Inflammatory macrophage treated with lipopolysaccharide for 4 hours (primary cell): ENCODE measurements at regions not wholly inside any gene's neighbourhood (a gene's known extent, or its start where the extent isn't known, plus 50 kb on each side); places are given as distances from the start of the nearest gene placed in this dataset.
"Not testable (repeated sequence)": the region's sequence is repeated elsewhere in the genome, so short reads cannot be mapped to it uniquely, and the experiment has no call there.

ENCODE experiments used
- DNase-seq: peaks from one replicate; pipeline ENCODE4 v3.0.0-alpha.2; 2020

GRCh38 chr1:60913708-60914107 is 168.7 kb upstream of the NFIA start:
- not testable (repeated sequence) for DNase-seq

- DNase-seq = no peak
These were observed 169.3 kb upstream of the NFIA start for GRCh38 chr1:60913039-60913438.

- DNase-seq = no peak
These were observed 170.2 kb upstream of the NFIA start for GRCh38 chr1:60911966-60912697.

DNA sequence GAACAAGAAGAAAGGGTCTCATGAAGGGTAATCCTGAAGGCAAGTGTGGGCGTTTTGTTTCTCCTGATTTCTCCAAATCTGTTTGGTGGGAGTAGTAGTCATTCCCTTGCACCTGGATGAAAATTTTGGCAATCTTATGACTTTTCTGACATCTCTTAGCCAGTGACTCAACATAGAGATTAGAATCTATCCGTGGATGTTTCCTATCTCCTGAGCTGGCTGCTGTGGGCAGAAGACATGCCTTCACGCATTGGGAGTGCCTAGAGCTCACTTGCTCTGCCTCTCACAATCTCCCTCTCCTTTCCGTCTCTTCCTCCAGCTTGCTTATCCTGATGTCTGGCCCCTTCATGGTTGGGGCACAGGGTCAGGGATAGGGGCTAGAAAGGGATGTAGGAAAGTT is 174.2 kb upstream of the NFIA start:
- no peak for DNase-seq

DNA sequence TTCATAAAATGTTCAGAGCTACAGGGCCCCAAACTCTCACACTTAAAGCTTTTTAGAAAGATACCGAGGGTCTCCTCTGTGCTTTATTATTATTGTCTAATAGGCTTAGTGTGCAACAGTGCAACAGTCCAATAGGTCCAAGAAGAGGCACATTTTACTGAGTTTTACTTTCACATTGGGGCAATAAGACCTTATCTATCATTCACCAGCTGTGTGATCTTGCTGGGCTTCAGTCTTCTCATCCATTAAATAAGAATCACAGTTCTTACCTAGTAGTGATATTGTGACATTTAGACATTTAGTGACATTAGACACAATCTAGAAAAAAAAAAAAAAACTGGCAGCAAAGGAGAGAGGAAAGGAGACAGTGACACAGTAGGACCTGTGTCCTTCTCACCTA is 175.8 kb upstream of the NFIA start:
- no peak for DNase-seq

DNA sequence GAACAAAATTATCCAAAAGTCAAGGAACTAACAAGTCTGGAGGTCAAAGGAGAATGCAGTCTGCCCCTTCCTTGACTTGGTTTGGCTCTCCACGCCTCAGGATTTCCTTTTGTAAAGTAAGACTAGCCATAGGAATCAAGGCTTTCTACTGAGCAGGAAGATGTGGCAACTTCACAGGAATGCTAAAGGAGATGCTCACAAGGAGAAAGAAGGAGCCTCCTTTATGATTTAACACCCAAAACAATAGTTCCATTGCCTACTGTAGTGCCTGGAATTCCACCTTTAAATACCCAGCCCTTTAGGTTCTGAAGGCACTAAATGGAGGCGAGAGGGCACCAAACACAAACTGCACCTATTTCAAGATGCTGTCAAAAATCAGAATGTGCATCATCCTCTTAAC is 176.3 kb upstream of the NFIA start:
- no peak for DNase-seq

DNA sequence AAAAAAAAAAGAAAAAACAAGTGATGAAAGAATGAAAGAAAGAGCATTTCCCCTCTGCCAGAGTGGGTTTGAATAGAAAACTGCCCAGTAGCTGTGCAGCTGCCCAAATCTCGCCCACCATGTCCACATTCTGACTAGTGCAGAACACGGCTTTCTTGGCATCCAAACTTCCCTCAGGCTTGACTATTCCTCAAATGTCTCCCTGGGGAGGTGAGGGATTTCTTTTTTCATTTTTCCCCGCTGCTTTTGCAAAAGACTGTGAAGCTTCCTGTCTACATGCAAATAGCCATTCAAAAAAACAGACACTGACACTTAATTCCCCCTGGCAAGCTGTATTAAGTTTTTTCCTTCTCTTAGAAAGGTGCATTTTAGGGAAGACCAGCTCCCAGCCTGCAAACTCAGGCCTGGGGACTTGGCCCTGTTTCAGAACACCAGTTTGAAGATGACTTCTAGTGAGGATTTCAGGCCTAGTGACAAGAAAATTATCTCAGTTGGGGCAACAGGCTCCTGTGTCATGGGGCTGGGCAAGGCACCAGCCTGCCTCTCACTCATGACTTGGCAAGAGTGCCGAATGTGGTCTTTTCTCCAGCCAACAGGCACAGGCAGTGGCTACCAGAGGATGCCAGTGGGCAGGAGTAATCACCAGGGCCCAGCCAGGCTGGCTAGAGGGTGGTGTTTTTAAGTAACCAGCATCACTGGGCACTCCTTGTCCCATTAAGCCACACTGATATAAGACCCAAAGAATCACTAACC is 178.1 kb upstream of the NFIA start:
- DNase-seq = no peak

DNA sequence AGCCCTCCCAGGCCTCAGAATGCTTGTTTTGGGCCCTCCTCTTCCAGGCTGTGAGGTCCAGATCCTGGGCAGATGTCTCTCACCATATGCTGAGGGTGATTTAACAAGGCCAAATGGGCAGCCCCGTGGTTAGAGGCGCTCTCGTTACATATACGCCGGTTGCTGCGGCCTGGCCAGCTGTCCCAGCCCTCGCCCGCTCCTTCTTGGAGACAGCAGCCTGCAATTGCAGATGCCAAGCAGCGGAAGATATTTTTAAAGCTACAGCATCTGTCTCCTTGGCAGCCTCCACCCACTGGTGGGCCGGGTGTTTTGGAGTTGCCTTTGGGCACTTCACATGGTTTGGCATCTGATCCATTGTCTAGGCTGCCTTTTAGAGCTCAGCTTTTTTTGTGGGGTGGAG is 178.8 kb upstream of the NFIA start:
- no peak for DNase-seq

- no peak for DNase-seq
These were observed 182.9 kb upstream of the NFIA start for GRCh38 chr1:60899464-60899863.

- no peak for DNase-seq
These were observed 183.4 kb upstream of the NFIA start for GRCh38 chr1:60898987-60899386.

DNA sequence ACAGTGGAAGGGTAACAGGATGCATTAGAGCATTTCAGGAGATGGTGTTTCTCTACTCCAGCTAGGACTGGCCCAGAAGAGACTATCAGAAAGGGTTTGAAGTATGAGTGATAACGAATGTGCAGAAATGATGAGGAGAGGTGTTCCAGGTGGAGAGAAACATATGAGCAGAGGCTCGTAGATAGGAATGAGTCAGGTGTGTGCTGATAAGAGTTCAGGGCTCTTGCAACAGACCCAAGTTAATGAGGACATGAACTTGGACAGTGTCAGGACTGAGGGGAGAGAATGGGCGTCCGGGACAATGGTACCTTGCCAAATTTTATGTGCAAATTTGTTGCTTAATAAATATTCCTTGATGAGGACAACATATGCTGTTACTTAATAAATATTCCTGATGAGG is 183.9 kb upstream of the NFIA start:
- no peak for DNase-seq

DNA sequence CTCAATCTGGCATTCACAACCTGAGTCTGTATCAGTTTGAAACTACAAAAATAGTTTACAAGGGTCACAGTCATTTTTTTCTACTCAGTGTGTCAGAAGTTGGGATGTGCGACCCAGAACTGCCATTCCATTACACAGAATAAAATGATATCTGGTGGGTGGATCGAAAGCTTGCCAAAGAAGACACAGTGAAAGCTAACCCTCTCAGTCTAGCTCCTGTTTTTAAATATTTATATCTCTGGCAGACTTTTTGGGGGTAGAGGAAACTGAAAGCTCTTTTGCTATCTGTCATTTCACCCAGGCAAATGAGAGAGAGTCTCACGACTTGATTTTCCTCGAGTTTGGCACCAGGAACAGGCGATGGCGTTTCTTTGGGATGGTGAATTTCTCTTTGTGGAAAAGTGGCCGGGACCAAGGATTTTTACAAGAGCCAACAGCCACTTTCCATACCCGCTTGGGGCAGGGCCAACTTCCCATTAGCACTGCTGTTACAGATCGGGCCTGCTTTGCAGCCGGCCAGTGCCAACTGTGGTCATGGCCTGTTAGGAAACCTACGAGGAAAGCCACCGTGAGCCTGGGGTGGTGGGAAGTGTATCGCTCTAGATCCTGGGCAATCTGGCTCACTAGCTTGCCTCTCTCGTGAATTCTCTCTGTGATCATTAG is 185.5 kb upstream of the NFIA start:
- no peak for DNase-seq

DNA sequence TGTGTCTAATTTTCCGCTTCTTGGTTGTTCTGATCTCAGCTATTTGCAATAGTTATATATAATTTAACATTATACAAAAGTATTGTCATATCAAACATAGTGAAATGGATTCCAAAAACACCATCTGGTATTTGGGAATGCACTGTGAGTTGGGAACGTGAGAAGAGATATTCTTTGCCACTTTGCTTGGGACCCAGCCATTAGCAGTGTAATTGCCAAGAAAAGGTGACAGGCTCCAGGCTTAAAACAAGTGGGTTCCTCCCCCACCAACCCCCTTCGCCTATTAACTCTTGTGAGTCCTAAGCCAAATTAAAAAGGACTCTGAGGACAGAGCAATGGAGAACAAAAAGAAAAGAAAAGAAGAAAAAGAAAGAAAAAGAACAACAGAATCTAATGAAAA is 186.7 kb upstream of the NFIA start:
- DNase-seq = no peak

DNA sequence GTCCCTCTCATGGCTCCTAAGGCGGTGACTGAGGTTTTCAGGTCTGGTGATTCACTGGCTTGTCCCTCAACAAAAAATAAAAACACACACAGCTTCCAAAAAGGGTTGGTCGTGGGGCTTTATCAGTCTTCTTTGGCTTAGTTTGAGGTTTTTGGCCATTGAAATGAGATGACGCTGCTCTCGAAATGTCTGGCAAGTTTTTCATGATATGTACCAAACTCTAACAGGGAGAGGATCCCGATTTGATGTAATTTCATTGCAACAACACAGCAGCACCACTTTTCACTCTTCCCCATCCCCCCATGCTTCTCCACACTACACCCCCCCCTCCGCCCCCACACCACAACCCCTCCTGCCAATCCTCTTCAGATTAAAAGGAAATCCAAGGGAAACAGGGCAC is 187.1 kb upstream of the NFIA start:
- DNase-seq = no peak

DNA sequence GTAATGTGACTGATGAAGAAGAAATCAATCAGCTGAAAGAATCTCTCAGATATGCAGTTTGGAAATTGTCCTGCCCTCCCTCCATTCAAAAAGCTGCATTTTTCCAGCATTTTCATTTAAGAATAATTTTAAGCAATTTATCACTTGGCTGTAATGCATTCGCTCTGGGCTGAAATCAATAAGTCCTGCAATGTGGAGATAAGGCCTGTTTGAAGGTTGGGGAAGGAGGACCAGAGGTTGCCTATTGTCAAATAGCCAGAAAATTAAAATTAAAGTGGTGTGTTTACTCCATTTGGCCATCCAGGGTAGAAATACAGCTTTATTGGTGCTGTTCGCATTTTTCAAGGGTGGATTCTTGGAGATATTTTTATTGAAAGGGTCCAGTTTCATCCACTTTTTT is 187.6 kb upstream of the NFIA start:
- DNase-seq = no peak

- no peak for DNase-seq
These were observed 188.2 kb upstream of the NFIA start for GRCh38 chr1:60894130-60894529.

GRCh38 chr1:60893136-60893930 is 189.0 kb upstream of the NFIA start:
- peak; percentile 24 for DNase-seq

DNA sequence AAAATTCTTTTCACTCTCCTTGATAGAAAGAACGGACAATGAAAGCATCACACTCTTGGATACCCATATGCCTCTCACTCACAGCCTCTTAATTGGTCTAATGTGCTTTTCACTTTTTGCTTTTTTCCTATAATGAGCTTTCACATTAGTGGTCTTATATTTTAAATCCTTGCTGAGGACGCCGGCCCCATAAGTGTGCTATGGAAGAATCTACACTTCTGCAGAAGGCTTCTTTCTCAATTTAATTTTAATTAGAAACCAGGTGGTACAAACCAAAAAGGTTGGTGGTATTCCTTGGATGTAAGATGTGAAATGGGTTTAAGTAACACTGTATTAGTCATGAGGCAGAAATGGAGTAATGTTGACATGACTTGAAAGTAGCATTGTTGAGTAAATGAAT is 190.6 kb upstream of the NFIA start:
- peak; percentile 65 for DNase-seq

- no peak for DNase-seq
These were observed 191.1 kb upstream of the NFIA start for GRCh38 chr1:60891281-60891680.

GRCh38 chr1:60890664-60891063 is 191.7 kb upstream of the NFIA start:
- DNase-seq = peak; percentile 86

DNA sequence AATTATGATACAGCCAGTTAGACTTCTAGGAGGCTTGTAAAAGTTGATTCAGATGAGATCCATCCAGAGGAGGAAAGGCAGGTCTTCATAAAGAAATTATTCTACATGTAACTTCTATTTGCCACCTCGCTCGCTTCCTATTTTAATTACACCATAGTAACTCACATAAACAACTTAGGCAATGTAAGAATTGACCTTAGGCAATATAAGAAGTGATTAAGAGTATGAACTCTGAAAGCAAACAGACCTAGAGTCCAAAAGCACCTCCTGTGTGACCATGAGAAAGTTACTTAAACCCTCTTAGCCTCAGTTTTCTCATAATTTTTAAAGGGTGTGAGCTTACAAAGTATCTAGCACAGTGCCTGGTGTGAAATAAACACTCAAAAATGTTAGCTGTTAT is 192.7 kb upstream of the NFIA start:
- peak; percentile 77 for DNase-seq

GRCh38 chr1:60888126-60888525 is 194.2 kb upstream of the NFIA start:
- DNase-seq = no peak

DNA sequence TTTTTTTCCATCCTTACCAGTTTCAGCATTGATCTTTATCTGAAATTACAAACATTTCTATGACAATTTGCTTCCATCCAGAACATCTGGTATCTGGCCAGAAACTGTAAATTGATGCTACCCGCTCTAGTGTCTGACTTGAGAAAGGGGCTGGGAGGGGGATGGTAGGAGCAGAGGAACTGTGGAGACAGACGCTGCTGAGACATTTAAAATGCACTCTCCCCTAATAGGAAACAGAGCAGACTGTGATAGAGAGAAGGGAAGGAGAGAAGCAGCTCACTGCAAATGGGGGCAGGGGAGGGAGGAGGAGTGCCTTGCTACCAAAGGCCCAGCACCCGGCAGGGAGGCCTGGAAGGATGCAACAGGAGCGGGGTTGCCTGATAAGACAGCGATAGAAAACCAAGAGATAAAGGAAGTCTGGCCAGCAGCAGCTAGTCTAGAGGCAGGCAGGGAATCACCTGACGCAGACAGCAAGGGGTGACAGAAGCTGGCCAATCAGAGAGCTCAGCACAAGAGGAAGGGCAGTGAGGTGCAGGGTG is 195.5 kb upstream of the NFIA start:
- DNase-seq = no peak
